OCI-LY1 (cell line): ENCODE measurements at regions not wholly inside any gene's neighbourhood (a gene's known extent, or its start where the extent isn't known, plus 50 kb on each side); places are given as distances from the start of the nearest gene placed in this dataset.

Experiments used
- CTCF ChIP-seq: fragments of 200-600 bp; sonication (generic), shearing (Covaris generic); IDR thresholded peaks from 2 replicates; pipeline ENCODE4 v1.5.1; 2017; ENCODE audit warnings: mild to moderate bottlenecking, antibody characterized with exemption, low read length, moderate library complexity, mixed read lengths
- EZH2 ChIP-seq: fragments of 200-600 bp; sonication (generic), shearing (Covaris generic); IDR thresholded peaks from 2 replicates; pipeline ENCODE4 v1.8.0; 2017; ENCODE audit warnings: borderline replicate concordance, mixed run types, mild to moderate bottlenecking, antibody characterized with exemption, low read length, moderate library complexity, mixed read lengths

DNA sequence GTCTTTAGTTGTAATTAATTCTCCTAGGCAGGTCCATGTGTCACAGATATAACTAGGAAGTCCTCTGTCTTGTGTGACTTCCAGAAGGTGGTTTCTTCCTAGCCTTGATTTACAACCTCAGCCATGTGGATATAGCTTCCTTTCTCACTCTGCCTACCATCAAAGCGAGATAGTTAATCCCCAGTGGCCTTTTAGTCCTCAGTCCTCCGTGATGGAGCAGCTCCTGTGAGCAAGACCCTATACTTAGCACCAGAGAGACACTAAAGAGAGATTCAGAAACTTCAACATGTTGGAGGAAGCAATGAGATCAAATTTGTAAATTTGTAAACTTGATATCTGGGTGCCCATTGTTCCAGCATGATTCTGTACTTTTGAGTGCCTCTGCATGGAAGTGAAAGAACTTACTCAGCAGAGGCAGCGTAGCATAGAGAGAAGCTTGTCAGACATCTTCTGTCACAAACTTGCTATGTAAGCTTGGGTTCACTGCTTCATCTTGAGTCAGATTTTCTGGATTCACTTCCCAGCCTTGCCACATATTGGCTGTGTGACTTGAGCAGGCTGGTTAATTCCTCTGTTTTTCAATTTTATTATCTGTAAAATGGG is 170.2 kb upstream of the NR3C1 start:
- no peak for TF ChIP-seq CTCF
- TF ChIP-seq EZH2 = no peak
